ENCODE measurements at regions not wholly inside any gene's neighbourhood (a gene's known extent, or its start where the extent isn't known, plus 50 kb on each side); places are given as distances from the start of the nearest gene placed in this dataset.

DNA sequence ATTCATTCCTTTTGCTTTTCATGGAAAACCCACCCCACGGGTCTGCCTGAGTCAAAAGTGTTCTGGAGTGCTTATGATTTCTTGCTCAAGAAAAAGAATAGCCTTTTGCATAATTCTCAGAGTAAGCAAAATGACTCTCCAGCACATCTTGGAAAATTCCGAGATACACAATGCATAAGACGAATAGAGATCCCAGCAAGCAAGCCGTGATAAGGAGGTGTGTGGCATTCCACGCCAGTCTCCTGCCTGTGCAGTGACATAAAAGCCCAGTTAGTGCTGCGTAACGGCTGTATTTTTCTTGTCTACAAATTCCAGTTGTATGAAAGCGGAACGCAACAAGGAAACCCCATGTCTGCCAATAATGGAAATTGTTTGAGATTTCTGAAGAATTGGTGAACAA, 237.9 kb upstream of the GATB start:
- TF ChIP-seq, protein P1, sequence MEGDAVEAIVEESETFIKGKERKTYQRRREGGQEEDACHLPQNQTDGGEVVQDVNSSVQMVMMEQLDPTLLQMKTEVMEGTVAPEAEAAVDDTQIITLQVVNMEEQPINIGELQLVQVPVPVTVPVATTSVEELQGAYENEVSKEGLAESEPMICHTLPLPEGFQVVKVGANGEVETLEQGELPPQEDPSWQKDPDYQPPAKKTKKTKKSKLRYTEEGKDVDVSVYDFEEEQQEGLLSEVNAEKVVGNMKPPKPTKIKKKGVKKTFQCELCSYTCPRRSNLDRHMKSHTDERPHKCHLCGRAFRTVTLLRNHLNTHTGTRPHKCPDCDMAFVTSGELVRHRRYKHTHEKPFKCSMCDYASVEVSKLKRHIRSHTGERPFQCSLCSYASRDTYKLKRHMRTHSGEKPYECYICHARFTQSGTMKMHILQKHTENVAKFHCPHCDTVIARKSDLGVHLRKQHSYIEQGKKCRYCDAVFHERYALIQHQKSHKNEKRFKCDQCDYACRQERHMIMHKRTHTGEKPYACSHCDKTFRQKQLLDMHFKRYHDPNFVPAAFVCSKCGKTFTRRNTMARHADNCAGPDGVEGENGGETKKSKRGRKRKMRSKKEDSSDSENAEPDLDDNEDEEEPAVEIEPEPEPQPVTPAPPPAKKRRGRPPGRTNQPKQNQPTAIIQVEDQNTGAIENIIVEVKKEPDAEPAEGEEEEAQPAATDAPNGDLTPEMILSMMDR (IDR thresholded peaks at IDR 0.05): no peak
- no peak for TF ChIP-seq POLR2A (IDR thresholded peaks at IDR 0.05)
